ENCODE measurements at regions not wholly inside any gene's neighbourhood (a gene's known extent, or its start where the extent isn't known, plus 50 kb on each side); places are given as distances from the start of the nearest gene placed in this dataset.

DNA sequence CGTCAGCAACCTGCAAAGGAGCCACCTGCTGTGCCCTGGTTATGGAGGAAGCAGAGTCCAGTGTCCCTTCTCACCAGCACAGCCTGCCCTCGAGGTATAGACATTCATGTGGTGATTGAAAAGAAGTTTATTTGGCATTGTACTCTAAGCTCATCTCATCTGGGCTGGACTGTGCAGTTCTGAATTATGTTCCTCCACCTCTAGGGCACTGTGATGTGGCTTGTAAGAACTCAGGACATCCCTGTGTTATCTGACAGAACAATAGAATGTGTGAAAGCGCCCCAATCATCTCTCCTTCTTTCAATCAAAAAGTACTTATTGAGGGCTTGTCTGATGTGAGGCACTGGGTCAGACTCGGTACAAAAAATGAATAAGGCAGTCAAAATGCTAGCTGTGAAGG is 140.1 kb downstream of the DHRS2 start:
- Histone ChIP-seq H3K27ac (ENCODE audit: low read depth in 1 of 2, low read length in 2 of 2) (no peak overlapping the region), H3K36me3 (ENCODE audit: insufficient read depth, low read length) (no peaks in the 10 kb centered on the region), H3K4me1 (ENCODE audit: insufficient read depth, low read length) (no peaks in the 10 kb centered on the region), H3K27me3 (ENCODE audit: control insufficient read depth in 1 of 2, insufficient read depth in 2 of 2, low read length in 2 of 2) (peaks cover 23 to 25% of the 10 kb centered on the region in 2 experiments), H3K4me3 (ENCODE audit: low read length) (no peak overlapping the region), H3K9me3 (ENCODE audit: control insufficient read depth in 1 of 2, insufficient read depth in 1 of 2, low read length in 2 of 2) (no peaks in the 10 kb centered on the region)
- no peaks in the 10 kb centered on the region for H3K4me1 Mint-ChIP-seq (ENCODE audit: low read depth)
- no peaks in the 10 kb centered on the region for H3K9me3 Mint-ChIP-seq
- TF ChIP-seq, protein P1, sequence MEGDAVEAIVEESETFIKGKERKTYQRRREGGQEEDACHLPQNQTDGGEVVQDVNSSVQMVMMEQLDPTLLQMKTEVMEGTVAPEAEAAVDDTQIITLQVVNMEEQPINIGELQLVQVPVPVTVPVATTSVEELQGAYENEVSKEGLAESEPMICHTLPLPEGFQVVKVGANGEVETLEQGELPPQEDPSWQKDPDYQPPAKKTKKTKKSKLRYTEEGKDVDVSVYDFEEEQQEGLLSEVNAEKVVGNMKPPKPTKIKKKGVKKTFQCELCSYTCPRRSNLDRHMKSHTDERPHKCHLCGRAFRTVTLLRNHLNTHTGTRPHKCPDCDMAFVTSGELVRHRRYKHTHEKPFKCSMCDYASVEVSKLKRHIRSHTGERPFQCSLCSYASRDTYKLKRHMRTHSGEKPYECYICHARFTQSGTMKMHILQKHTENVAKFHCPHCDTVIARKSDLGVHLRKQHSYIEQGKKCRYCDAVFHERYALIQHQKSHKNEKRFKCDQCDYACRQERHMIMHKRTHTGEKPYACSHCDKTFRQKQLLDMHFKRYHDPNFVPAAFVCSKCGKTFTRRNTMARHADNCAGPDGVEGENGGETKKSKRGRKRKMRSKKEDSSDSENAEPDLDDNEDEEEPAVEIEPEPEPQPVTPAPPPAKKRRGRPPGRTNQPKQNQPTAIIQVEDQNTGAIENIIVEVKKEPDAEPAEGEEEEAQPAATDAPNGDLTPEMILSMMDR (IDR thresholded peaks at IDR 0.05), result no peak
- no peak for DNase-seq
- H3K36me3 Mint-ChIP-seq (ENCODE audit: low read depth), result no peaks in the 10 kb centered on the region
- peaks cover 59% of the 10 kb centered on the region for H3K27me3 Mint-ChIP-seq
- CTCF ChIA-PET, result interaction anchor here (1.1 kb wide), 1 partner anchor 10 kb away, joined by 3 read pairs; no protein-coding TSS in a partner anchor
- no peak overlapping the region for H3K4me3 Mint-ChIP-seq
- no peak overlapping the region for H3K27ac Mint-ChIP-seq
- POLR2A ChIA-PET, result no interaction called here
- intact Hi-C loops (cut with DNase I, micrococcal nuclease), result no loop called here
- ATAC-seq (ENCODE audit: poor library complexity), result no peak

DNA sequence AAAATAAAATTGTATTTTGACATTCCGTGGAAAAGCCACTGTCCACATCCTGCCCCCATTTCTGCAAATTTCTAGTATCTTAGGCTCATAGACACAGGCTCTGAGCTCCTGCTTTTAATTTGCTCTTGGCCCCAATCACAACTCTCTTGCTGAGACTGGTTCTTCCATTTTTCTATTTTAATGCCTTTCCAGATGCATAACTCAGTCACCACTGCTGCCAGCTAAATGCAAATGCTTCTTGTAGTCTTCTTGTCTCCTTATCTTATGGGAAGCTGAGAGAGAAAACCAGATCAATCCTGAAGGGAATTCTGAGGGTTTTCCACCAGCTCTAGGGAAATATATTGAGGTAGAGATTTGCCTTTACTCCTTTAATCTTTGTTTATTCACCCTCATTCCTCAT is 149.0 kb downstream of the DHRS2 start:
- H3K36me3 Mint-ChIP-seq (ENCODE audit: low read depth), result no peaks in the 10 kb centered on the region
- DNase-seq (no peak), ATAC-seq (ENCODE audit: poor library complexity) (no peak)
- ChIA-PET CTCF (interaction anchor here (1.1 kb wide), 1 partner anchor 37 kb away, joined by 3 read pairs; no protein-coding TSS in a partner anchor), POLR2A (no interaction called here)
- H3K27ac Mint-ChIP-seq, result no peak overlapping the region
- no peak overlapping the region for H3K27ac ChIP-seq (ENCODE audit: low read depth in 1 of 2, low read length in 2 of 2)
- H3K27me3 Mint-ChIP-seq, result peaks cover 66% of the 10 kb centered on the region
- H3K36me3 ChIP-seq (ENCODE audit: insufficient read depth, low read length), result no peaks in the 10 kb centered on the region
- H3K9me3 Mint-ChIP-seq, result no peaks in the 10 kb centered on the region
- no peaks in the 10 kb centered on the region for H3K9me3 ChIP-seq (ENCODE audit: control insufficient read depth in 1 of 2, insufficient read depth in 1 of 2, low read length in 2 of 2)
- H3K4me1 ChIP-seq (ENCODE audit: insufficient read depth, low read length), result no peaks in the 10 kb centered on the region
- H3K4me3 ChIP-seq (ENCODE audit: low read length), result no peak overlapping the region
- H3K4me3 Mint-ChIP-seq, result no peak overlapping the region
- TF ChIP-seq, protein P1 (IDR thresholded peaks at IDR 0.05), result no peak
- no peaks in the 10 kb centered on the region for H3K4me1 Mint-ChIP-seq (ENCODE audit: low read depth)
- intact Hi-C loops (cut with DNase I, micrococcal nuclease), result no loop called here
- H3K27me3 ChIP-seq (ENCODE audit: control insufficient read depth in 1 of 2, insufficient read depth in 2 of 2, low read length in 2 of 2), result peaks cover 0 to 4% of the 10 kb centered on the region in 2 experiments

DNA sequence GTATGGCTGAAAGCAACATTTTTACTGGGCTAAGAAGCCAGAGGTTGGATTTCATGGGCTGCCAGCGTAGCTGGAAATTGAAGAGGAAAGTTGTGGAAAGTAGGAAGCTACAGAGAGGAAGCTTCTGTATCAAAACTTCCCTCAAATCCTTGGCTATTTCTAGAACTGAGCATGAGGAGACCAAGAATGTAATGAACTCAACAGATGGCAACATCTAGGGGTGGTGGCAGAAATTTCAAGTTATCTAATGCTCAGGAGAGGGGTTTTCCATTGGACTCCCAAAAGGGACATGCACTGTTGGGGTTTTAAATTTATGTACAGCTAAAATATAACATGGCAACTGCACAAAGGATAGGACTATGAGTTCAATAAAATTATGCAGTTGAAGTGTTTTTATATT is 151.3 kb downstream of the DHRS2 start:
- Mint-ChIP-seq H3K36me3 (ENCODE audit: low read depth) (no peaks in the 10 kb centered on the region), H3K27me3 (peaks cover 49% of the 10 kb centered on the region), H3K4me1 (ENCODE audit: low read depth) (no peaks in the 10 kb centered on the region), H3K27ac (no peak overlapping the region), H3K4me3 (no peak overlapping the region), H3K9me3 (no peaks in the 10 kb centered on the region)
- POLR2A ChIA-PET, result no interaction called here
- Histone ChIP-seq H3K36me3 (ENCODE audit: insufficient read depth, low read length) (no peaks in the 10 kb centered on the region), H3K4me3 (ENCODE audit: low read length) (no peak overlapping the region), H3K4me1 (ENCODE audit: insufficient read depth, low read length) (no peaks in the 10 kb centered on the region), H3K27ac (ENCODE audit: low read depth in 1 of 2, low read length in 2 of 2) (no peak overlapping the region), H3K27me3 (ENCODE audit: control insufficient read depth in 1 of 2, insufficient read depth in 2 of 2, low read length in 2 of 2) (no peaks in the 10 kb centered on the region), H3K9me3 (ENCODE audit: control insufficient read depth in 1 of 2, insufficient read depth in 1 of 2, low read length in 2 of 2) (no peaks in the 10 kb centered on the region)
- CTCF ChIA-PET, result no interaction called here
- intact Hi-C loops (cut with DNase I, micrococcal nuclease), result no loop called here
- ATAC-seq (ENCODE audit: poor library complexity), result no peak
- DNase-seq, result no peak
- TF ChIP-seq, protein P1 (IDR thresholded peaks at IDR 0.05), result no peak
